Superior temporal gyrus (tissue), 1 donor: ENCODE measurements at regions not wholly inside any gene's neighbourhood (a gene's known extent, or its start where the extent isn't known, plus 50 kb on each side); places are given as distances from the start of the nearest gene placed in this dataset.

Experiments used
- DNase-seq: peaks from one replicate; pipeline ENCODE4 v3.0.0-alpha.2; 2016; ENCODE audit errors: extremely low spot score

GRCh38 chr1:239593527-239593926, 207.2 kb downstream of the CHRM3 start:
- DNase-seq, result no peak

GRCh38 chr1:239600588-239600987, 214.2 kb downstream of the CHRM3 start:
- DNase-seq, result no peak

GRCh38 chr1:239601108-239601507, 214.7 kb downstream of the CHRM3 start:
- DNase-seq, result no peak

GRCh38 chr1:239603530-239603929, 217.2 kb downstream of the CHRM3 start:
- DNase-seq, result no peak

GRCh38 chr1:239606850-239607400, 220.6 kb downstream of the CHRM3 start:
- no peak for DNase-seq

GRCh38 chr1:239608469-239608868, 222.1 kb downstream of the CHRM3 start:
- DNase-seq, result no peak

- DNase-seq, result no peak
Observed at GRCh38 chr1:239612379-239612778, 226.0 kb downstream of the CHRM3 start.

- DNase-seq, result no peak
Observed at GRCh38 chr1:239616673-239617072, 230.3 kb downstream of the CHRM3 start.

- DNase-seq, result no peak
Observed at GRCh38 chr1:239617259-239617658, 230.9 kb downstream of the CHRM3 start.

GRCh38 chr1:239617731-239618130, 231.4 kb downstream of the CHRM3 start:
- no peak for DNase-seq

GRCh38 chr1:239619190-239619589, 232.8 kb downstream of the CHRM3 start:
- DNase-seq, result no peak

GRCh38 chr1:239630767-239631166, 244.4 kb downstream of the CHRM3 start:
- no peak for DNase-seq

GRCh38 chr1:239633432-239633831, 247.1 kb downstream of the CHRM3 start:
- no peak for DNase-seq

GRCh38 chr1:239635276-239635675, 248.9 kb downstream of the CHRM3 start:
- DNase-seq, result no peak

GRCh38 chr1:239636347-239636746, 250.0 kb downstream of the CHRM3 start:
- DNase-seq, result no peak

- no peak for DNase-seq
Observed at GRCh38 chr1:239644604-239645003, 258.2 kb downstream of the CHRM3 start.

- DNase-seq, result no peak
Observed at GRCh38 chr1:239647045-239647444, 260.7 kb downstream of the CHRM3 start.

GRCh38 chr1:239647964-239648632, 261.7 kb downstream of the CHRM3 start:
- DNase-seq, result no peak

- no peak for DNase-seq
Observed at GRCh38 chr1:239655023-239655422, 268.7 kb downstream of the CHRM3 start.

- no peak for DNase-seq
Observed at GRCh38 chr1:239657291-239657690, 270.9 kb downstream of the CHRM3 start.

GRCh38 chr1:239662950-239663349, 276.6 kb downstream of the CHRM3 start:
- DNase-seq, result no peak

- no peak for DNase-seq
Observed at GRCh38 chr1:239672256-239672655, 285.9 kb downstream of the CHRM3 start.

GRCh38 chr1:239675735-239676134, 289.4 kb downstream of the CHRM3 start:
- DNase-seq, result no peak
